ENCODE measurements at regions not wholly inside any gene's neighbourhood (a gene's known extent, or its start where the extent isn't known, plus 50 kb on each side); places are given as distances from the start of the nearest gene placed in this dataset.

GRCh38 chr4:124427095-124427767, 285.3 kb downstream of the ANKRD50 start:
- Histone ChIP-seq H3K9ac (no peak overlapping the region), H3K27ac (0 out of 2 replicates have a peak overlapping the region, but pooled peaks have one; percentile 35), H3K4me2 (peak overlapping the region; percentile 68), H3K9me3 (no peaks in the 10 kb centered on the region), H3K36me3 (no peaks in the 10 kb centered on the region), H3K27me3 (no peaks in the 10 kb centered on the region), H4K20me1 (no peaks in the 10 kb centered on the region), H3K4me3 (no peak overlapping the region), H3K4me1 (peaks cover 48% of the 10 kb centered on the region)
- no peak for TF ChIP-seq Cebpa-rat (IDR thresholded peaks at IDR 0.05)

- no peak overlapping the region for H3K4me3 ChIP-seq
- peaks cover 62% of the 10 kb centered on the region for H3K4me1 ChIP-seq
- no peaks in the 10 kb centered on the region for H3K27me3 ChIP-seq
- no peaks in the 10 kb centered on the region for H3K9me3 ChIP-seq
- H3K4me2 ChIP-seq: peak overlapping the region; percentile 68
- no peaks in the 10 kb centered on the region for H3K36me3 ChIP-seq
- no peak for TF ChIP-seq Cebpa-rat (IDR thresholded peaks at IDR 0.05)
- H4K20me1 ChIP-seq: no peaks in the 10 kb centered on the region
- peak overlapping the region; percentile 55 for H3K27ac ChIP-seq
- H3K9ac ChIP-seq: no peak overlapping the region
These were observed 283.9 kb downstream of the ANKRD50 start for GRCh38 chr4:124428648-124429047.

- TF ChIP-seq Cebpa-rat (IDR thresholded peaks at IDR 0.05): no peak
- Histone ChIP-seq H3K4me1 (peaks cover 62% of the 10 kb centered on the region), H3K27ac (peak overlapping the region; percentile 55)
These were observed 282.7 kb downstream of the ANKRD50 start for GRCh38 chr4:124429746-124430250.

GRCh38 chr4:124431653-124432192, 280.8 kb downstream of the ANKRD50 start:
- Histone ChIP-seq H3K27ac (no peak overlapping the region), H3K9ac (no peak overlapping the region), H4K20me1 (no peaks in the 10 kb centered on the region)

More at GRCh38 chr4:124429746-124430250, 282.7 kb downstream of the ANKRD50 start:
- H3K4me3 ChIP-seq: peak overlapping the region; percentile 11; the same call in 1 of the 2 replicates
- peak overlapping the region; percentile 68 for H3K4me2 ChIP-seq
- no peaks in the 10 kb centered on the region for H3K27me3 ChIP-seq
- H3K9ac ChIP-seq: no peak overlapping the region
- H3K9me3 ChIP-seq: no peaks in the 10 kb centered on the region
- H3K36me3 ChIP-seq: no peaks in the 10 kb centered on the region
- no peaks in the 10 kb centered on the region for H4K20me1 ChIP-seq

GRCh38 chr4:124432500-124432899, 280.0 kb downstream of the ANKRD50 start:
- no peak overlapping the region for H3K9ac ChIP-seq
- H3K27me3 ChIP-seq: no peaks in the 10 kb centered on the region
- H3K4me3 ChIP-seq: no peak overlapping the region
- H3K4me2 ChIP-seq: peak overlapping the region; percentile 48; the same call in 1 of the 2 replicates
- peaks cover 55% of the 10 kb centered on the region for H3K4me1 ChIP-seq
- TF ChIP-seq Cebpa-rat (IDR thresholded peaks at IDR 0.05): no peak
- H3K9me3 ChIP-seq: no peaks in the 10 kb centered on the region
- no peak overlapping the region for H3K27ac ChIP-seq
- no peaks in the 10 kb centered on the region for H4K20me1 ChIP-seq
- H3K36me3 ChIP-seq: no peaks in the 10 kb centered on the region

More at GRCh38 chr4:124431653-124432192, 280.8 kb downstream of the ANKRD50 start:
- no peak overlapping the region for H3K4me2 ChIP-seq
- peaks cover 62% of the 10 kb centered on the region for H3K4me1 ChIP-seq
- H3K4me3 ChIP-seq: no peak overlapping the region
- no peak for TF ChIP-seq Cebpa-rat (IDR thresholded peaks at IDR 0.05)
- H3K27me3 ChIP-seq: no peaks in the 10 kb centered on the region
- H3K36me3 ChIP-seq: no peaks in the 10 kb centered on the region
- H3K9me3 ChIP-seq: no peaks in the 10 kb centered on the region

GRCh38 chr4:124433044-124433443, 279.5 kb downstream of the ANKRD50 start:
- Histone ChIP-seq H3K4me1 (peaks cover 50% of the 10 kb centered on the region), H3K36me3 (no peaks in the 10 kb centered on the region), H3K4me2 (peak overlapping the region; percentile 48), H3K27ac (peak overlapping the region; percentile 35; the same call in 1 of the 2 replicates), H4K20me1 (no peaks in the 10 kb centered on the region), H3K9ac (no peak overlapping the region), H3K4me3 (no peak overlapping the region), H3K9me3 (no peaks in the 10 kb centered on the region), H3K27me3 (no peaks in the 10 kb centered on the region)
- TF ChIP-seq Cebpa-rat (IDR thresholded peaks at IDR 0.05): no peak

GRCh38 chr4:124433500-124433899, 279.0 kb downstream of the ANKRD50 start:
- 0 out of 2 replicates have a peak overlapping the region, but pooled peaks have one; percentile 35 for H3K27ac ChIP-seq
- H3K9ac ChIP-seq: no peak overlapping the region
- H3K9me3 ChIP-seq: no peaks in the 10 kb centered on the region
- H3K4me2 ChIP-seq: peak overlapping the region; percentile 48
- TF ChIP-seq Cebpa-rat (IDR thresholded peaks at IDR 0.05): no peak
- H4K20me1 ChIP-seq: no peaks in the 10 kb centered on the region
- no peak overlapping the region for H3K4me3 ChIP-seq
- no peaks in the 10 kb centered on the region for H3K27me3 ChIP-seq
- no peaks in the 10 kb centered on the region for H3K36me3 ChIP-seq
- H3K4me1 ChIP-seq: peaks cover 45% of the 10 kb centered on the region

GRCh38 chr4:124435274-124435950, 277.1 kb downstream of the ANKRD50 start:
- no peak overlapping the region for H3K4me3 ChIP-seq
- H4K20me1 ChIP-seq: no peaks in the 10 kb centered on the region
- H3K27ac ChIP-seq: no peak overlapping the region
- H3K36me3 ChIP-seq: no peaks in the 10 kb centered on the region
- peaks cover 26% of the 10 kb centered on the region for H3K4me1 ChIP-seq
- H3K9ac ChIP-seq: no peak overlapping the region
- no peaks in the 10 kb centered on the region for H3K9me3 ChIP-seq
- no peaks in the 10 kb centered on the region for H3K27me3 ChIP-seq
- H3K4me2 ChIP-seq: no peak overlapping the region
- no peak for TF ChIP-seq Cebpa-rat (IDR thresholded peaks at IDR 0.05)

GRCh38 chr4:124437853-124438495, 274.6 kb downstream of the ANKRD50 start:
- H4K20me1 ChIP-seq: no peaks in the 10 kb centered on the region
- no peaks in the 10 kb centered on the region for H3K36me3 ChIP-seq
- no peak overlapping the region for H3K9ac ChIP-seq
- H3K27ac ChIP-seq: no peak overlapping the region
- no peak overlapping the region for H3K4me2 ChIP-seq
- no peak overlapping the region for H3K4me3 ChIP-seq
- H3K9me3 ChIP-seq: no peaks in the 10 kb centered on the region
- TF ChIP-seq Cebpa-rat (IDR thresholded peaks at IDR 0.05): no peak
- H3K27me3 ChIP-seq: no peaks in the 10 kb centered on the region
- H3K4me1 ChIP-seq: peaks cover 7% of the 10 kb centered on the region

Measured in BLaER1 (cell line).